Mesenchymal stem cell (in vitro differentiated cells and primary cell): ENCODE measurements at regions not wholly inside any gene's neighbourhood (a gene's known extent, or its start where the extent isn't known, plus 50 kb on each side); places are given as distances from the start of the nearest gene placed in this dataset.

Source experiments
- DNase-seq: peaks from one replicate; pipeline ENCODE4 v3.0.0-alpha.2; 2013
- H2AFZ ChIP-seq: one replicate; pipeline ENCODE4 v1.6.1; 2013; ENCODE audit warnings: low read depth, mild to moderate bottlenecking, control low read depth, inconsistent platforms, low read length, moderate library complexity
- H2AK5ac ChIP-seq: 2 replicates; pipeline ENCODE4 v1.6.1; 2013; ENCODE audit warnings: low read length, moderate library complexity, mild to moderate bottlenecking, inconsistent platforms; ENCODE audit not compliant: severe bottlenecking
- H2BK120ac ChIP-seq: one replicate; pipeline ENCODE4 v1.6.1; 2013; ENCODE audit warnings: low read depth, mild to moderate bottlenecking, inconsistent platforms, low read length, moderate library complexity
- H2BK12ac ChIP-seq, 2 experiments: one replicate each; pipeline ENCODE4 v1.6.1; 2013; ENCODE audit warnings: inconsistent platforms in 2 of 2, low read length in 2 of 2, mild to moderate bottlenecking in 2 of 2, moderate library complexity in 2 of 2, control low read depth in 1 of 2
- H2BK15ac ChIP-seq: one replicate; pipeline ENCODE4 v1.6.1; 2013; ENCODE audit warnings: mild to moderate bottlenecking, low read depth, inconsistent platforms; ENCODE audit not compliant: poor library complexity, severe bottlenecking
- H2BK5ac ChIP-seq: 2 replicates; pipeline ENCODE4 v1.6.1; 2013; ENCODE audit warnings: low read depth, mild to moderate bottlenecking, low read length, control low read depth, inconsistent platforms; ENCODE audit not compliant: poor library complexity, severe bottlenecking
- H3K14ac ChIP-seq, 2 experiments: one replicate each; pipeline ENCODE4 v1.6.1; 2013; ENCODE audit warnings: inconsistent platforms in 2 of 2, low read length in 2 of 2, control low read depth in 1 of 2, mild to moderate bottlenecking in 1 of 2, moderate library complexity in 1 of 2
- H3K18ac ChIP-seq, 2 experiments: one replicate each; pipeline ENCODE4 v1.6.1; 2013; ENCODE audit warnings: inconsistent platforms in 2 of 2, low read length in 2 of 2, control low read depth in 1 of 2, low read depth in 1 of 2, mild to moderate bottlenecking in 1 of 2
- H3K23ac ChIP-seq, 2 experiments: one replicate each; pipeline ENCODE4 v1.6.1; 2013; ENCODE audit warnings: inconsistent platforms in 2 of 2, low read length in 2 of 2, mild to moderate bottlenecking in 2 of 2, moderate library complexity in 2 of 2, control low read depth in 1 of 2
- H3K27ac ChIP-seq: 2 replicates; pipeline ENCODE4 v1.5.1; 2013; ENCODE audit warnings: mild to moderate bottlenecking, moderate library complexity, low read length, control low read depth, inconsistent platforms; ENCODE audit not compliant: poor library complexity, severe bottlenecking
- H3K27me3 ChIP-seq, 2 experiments: 2 replicates each; pipeline versions ENCODE4 v1.6.1 to v1.7.0; 2013; ENCODE audit warnings: low read length in 2 of 2, mild to moderate bottlenecking in 2 of 2, moderate library complexity in 2 of 2, control low read depth in 1 of 2, inconsistent platforms in 1 of 2; ENCODE audit not compliant: control insufficient read depth in 1 of 2, insufficient read depth in 1 of 2
- H3K36me3 ChIP-seq, 2 experiments: 2 replicates each; pipeline versions ENCODE4 v1.6.1 to v1.7.0; 2013; ENCODE audit warnings: low read length in 2 of 2, control low read depth in 1 of 2, inconsistent platforms in 1 of 2, low read depth in 1 of 2, mild to moderate bottlenecking in 1 of 2; ENCODE audit not compliant: insufficient read depth in 2 of 2, control insufficient read depth in 1 of 2
- H3K4ac ChIP-seq, 2 experiments: one replicate each; pipeline ENCODE4 v1.6.1; 2013; ENCODE audit warnings: inconsistent platforms in 2 of 2, low read length in 2 of 2, mild to moderate bottlenecking in 2 of 2, moderate library complexity in 2 of 2, control low read depth in 1 of 2, low read depth in 1 of 2
- H3K4me1 ChIP-seq: 2 replicates; pipeline ENCODE4 v1.6.1; 2013; ENCODE audit warnings: low read depth, low read length, control low read depth; ENCODE audit not compliant: control insufficient read depth, insufficient read depth
- H3K4me2 ChIP-seq: 2 replicates; pipeline ENCODE4 v1.6.1; 2013; ENCODE audit warnings: low read length, mild to moderate bottlenecking, inconsistent platforms; ENCODE audit not compliant: poor library complexity, severe bottlenecking
- H3K4me3 ChIP-seq, 2 experiments: 2 replicates each; pipeline versions ENCODE4 v1.5.1 to v1.7.0; 2013; ENCODE audit warnings: low read length in 2 of 2, mild to moderate bottlenecking in 2 of 2, control low read depth in 1 of 2, low read depth in 1 of 2; ENCODE audit not compliant: insufficient read depth in 1 of 2
- H3K79me1 ChIP-seq: replicated peaks from 2 replicates; pipeline ENCODE4 v1.6.1; 2013; ENCODE audit warnings: mild to moderate bottlenecking, control low read depth, low read length, inconsistent platforms; ENCODE audit not compliant: poor library complexity, severe bottlenecking
- H3K9ac ChIP-seq: 2 replicates; pipeline ENCODE4 v1.7.0; 2013; ENCODE audit warnings: mild to moderate bottlenecking, low read length, moderate library complexity
- H3K9me3 ChIP-seq: 2 replicates; pipeline ENCODE4 v1.7.0; 2013; ENCODE audit warnings: mild to moderate bottlenecking, low read length; ENCODE audit not compliant: control insufficient read depth
- H4K8ac ChIP-seq: one replicate; pipeline ENCODE4 v1.6.1; 2013; ENCODE audit warnings: inconsistent platforms, mild to moderate bottlenecking, low read length, moderate library complexity
- H4K91ac ChIP-seq: one replicate; pipeline ENCODE4 v1.6.1; 2013; ENCODE audit warnings: mild to moderate bottlenecking, low read length, inconsistent platforms
- WGBS: methylation state at CpG from one replicate; pipeline ENCODE4 v1.1.7; 2013; ENCODE audit warnings: mixed read lengths; 5-methylcytosine and 5-hydroxymethylcytosine counted together

DNA sequence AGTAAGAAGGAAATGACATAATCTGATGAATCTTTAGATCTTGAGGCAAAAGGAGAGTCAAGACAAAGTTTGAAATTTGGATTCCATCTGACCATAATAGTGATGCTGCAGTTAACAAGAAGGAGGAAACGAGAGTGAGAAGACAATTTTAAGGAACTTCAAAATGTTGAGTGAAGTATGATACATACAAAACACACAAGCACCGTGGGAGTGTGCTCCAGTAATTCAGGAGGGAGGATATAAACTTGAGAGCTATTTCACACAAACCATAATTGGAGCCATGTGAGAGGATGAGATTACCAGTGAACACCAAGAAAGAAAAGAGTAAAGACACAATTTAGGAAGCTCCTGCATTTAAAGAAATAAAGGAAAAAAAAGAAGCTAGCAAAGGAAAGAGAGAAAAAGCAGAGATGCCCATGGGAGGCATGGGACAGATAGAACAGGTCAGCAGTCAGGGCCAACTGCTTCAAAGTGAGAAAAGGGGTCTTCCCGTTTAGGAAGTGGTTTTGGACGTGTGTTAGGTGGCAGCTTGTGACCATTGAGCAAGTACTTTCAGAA lies 150.7 kb upstream of the SLC7A11 start:
- Histone ChIP-seq H3K14ac (no peak overlapping the region), H4K8ac (no peak overlapping the region), H3K9ac (no peak overlapping the region), H2BK5ac (no peak overlapping the region), H2AFZ (no peak overlapping the region), H2BK12ac (no peak overlapping the region), H3K4ac (no peak overlapping the region), H3K79me1 (no peaks in the 10 kb centered on the region), H3K4me2 (no peak overlapping the region), H3K4me1 (no peaks in the 10 kb centered on the region), H3K27ac (no peak overlapping the region), H2BK120ac (no peak overlapping the region), H4K91ac (no peak overlapping the region), H3K36me3 (no peaks in the 10 kb centered on the region), H3K23ac (no peak overlapping the region), H2AK5ac (no peak overlapping the region), H3K4me3 (no peak overlapping the region), H3K27me3 (no peaks in the 10 kb centered on the region), H3K18ac (no peak overlapping the region), H3K9me3 (no peaks in the 10 kb centered on the region), H2BK15ac (no peak overlapping the region)
- WGBS, result 100% methylated on average over 2 of the region's 4 CpGs
- DNase-seq, result no peak

DNA sequence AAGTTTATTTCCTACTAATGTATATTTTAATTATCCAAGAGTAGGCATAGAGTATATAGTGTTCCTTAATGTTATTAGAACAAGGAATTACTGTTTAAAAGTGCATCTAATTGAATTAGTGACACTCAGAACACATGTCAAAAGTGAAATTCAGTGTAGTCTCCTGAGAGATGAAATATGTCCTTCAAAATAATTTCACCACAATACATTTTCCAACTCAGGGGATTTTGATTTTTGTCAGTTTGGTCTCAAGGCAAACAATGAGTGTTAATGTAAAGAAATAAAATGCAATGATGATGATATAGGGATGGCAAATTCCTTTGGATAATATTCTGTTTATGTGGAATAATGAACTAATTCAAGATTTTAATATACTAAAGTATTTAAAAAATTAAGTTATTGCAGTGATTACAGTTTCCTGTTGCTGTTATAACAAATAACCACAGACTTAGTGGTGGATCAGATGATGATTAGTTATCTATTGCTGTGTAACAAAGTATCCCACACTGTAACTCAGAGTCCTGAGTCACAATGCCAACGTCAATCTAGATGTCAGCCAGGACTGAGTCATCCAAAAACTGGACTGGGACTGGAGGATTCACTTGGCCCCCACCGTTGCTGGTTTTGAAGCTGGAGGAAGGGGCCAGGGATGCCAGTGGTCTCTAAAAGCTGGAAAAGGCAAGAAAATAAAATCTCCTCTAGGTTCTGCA lies 148.0 kb upstream of the SLC7A11 start:
- H2BK120ac ChIP-seq, result no peak overlapping the region

DNA sequence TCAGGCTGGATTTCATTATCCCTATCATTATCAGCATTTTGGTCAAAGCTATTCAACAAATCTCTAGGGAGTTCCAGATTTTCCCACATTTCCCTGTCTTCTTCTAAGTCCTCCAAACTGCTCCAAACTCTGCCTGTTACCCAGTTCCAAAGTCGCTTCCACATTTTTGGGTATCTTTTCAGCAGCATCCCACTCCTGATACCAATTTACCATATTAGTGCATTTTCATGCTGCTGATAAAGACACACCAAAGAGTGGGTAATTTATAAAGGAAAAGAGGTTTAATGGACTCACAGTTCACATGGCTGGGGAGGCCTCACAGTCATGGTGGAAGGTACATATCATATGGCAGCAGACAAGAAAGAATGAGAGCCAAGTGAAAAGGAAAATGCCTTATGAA lies 132.8 kb upstream of the SLC7A11 start:
- H3K9ac ChIP-seq, result no peak overlapping the region
- no peak overlapping the region for H3K4ac ChIP-seq
- no peak overlapping the region for H2BK120ac ChIP-seq
- no peak overlapping the region for H3K14ac ChIP-seq
- no peak overlapping the region for H4K91ac ChIP-seq
- H3K4me2 ChIP-seq, result no peak overlapping the region
- H3K23ac ChIP-seq, result no peak overlapping the region
- H3K27me3 ChIP-seq, result no peaks in the 10 kb centered on the region
- H3K36me3 ChIP-seq, result no peaks in the 10 kb centered on the region
- no peaks in the 10 kb centered on the region for H3K4me1 ChIP-seq
- H3K27ac ChIP-seq, result no peak overlapping the region
- H3K4me3 ChIP-seq, result no peak overlapping the region
- no peak overlapping the region for H4K8ac ChIP-seq
- H2AFZ ChIP-seq, result no peak overlapping the region
- H3K79me1 ChIP-seq, result no peaks in the 10 kb centered on the region
- no peak overlapping the region for H3K18ac ChIP-seq
- H3K9me3 ChIP-seq, result peaks cover 16% of the 10 kb centered on the region
- no peak for DNase-seq
- no peak overlapping the region for H2AK5ac ChIP-seq
- no peak overlapping the region for H2BK15ac ChIP-seq
- no peak overlapping the region for H2BK5ac ChIP-seq
- no CpG with 5 or more reads among the region's 1 CpG for WGBS
- no peak overlapping the region for H2BK12ac ChIP-seq

More for the DNA sequence above, 148.0 kb upstream of the SLC7A11 start:
- DNase-seq, result peak; percentile 46
- Histone ChIP-seq H4K8ac (no peak overlapping the region), H2AK5ac (no peak overlapping the region), H3K9ac (no peak overlapping the region), H3K4me1 (no peaks in the 10 kb centered on the region), H2BK12ac (no peak overlapping the region), H3K79me1 (no peaks in the 10 kb centered on the region), H4K91ac (no peak overlapping the region), H3K23ac (no peak overlapping the region), H3K9me3 (no peaks in the 10 kb centered on the region), H3K18ac (no peak overlapping the region), H3K27me3 (no peaks in the 10 kb centered on the region), H2BK5ac (no peak overlapping the region), H3K36me3 (no peaks in the 10 kb centered on the region), H3K14ac (no peak overlapping the region), H3K27ac (no peak overlapping the region), H3K4me3 (no peak overlapping the region), H3K4me2 (no peak overlapping the region), H2AFZ (no peak overlapping the region), H3K4ac (no peak overlapping the region), H2BK15ac (no peak overlapping the region)
- WGBS, result 24% methylated on average over 2 of the region's 2 CpGs

DNA sequence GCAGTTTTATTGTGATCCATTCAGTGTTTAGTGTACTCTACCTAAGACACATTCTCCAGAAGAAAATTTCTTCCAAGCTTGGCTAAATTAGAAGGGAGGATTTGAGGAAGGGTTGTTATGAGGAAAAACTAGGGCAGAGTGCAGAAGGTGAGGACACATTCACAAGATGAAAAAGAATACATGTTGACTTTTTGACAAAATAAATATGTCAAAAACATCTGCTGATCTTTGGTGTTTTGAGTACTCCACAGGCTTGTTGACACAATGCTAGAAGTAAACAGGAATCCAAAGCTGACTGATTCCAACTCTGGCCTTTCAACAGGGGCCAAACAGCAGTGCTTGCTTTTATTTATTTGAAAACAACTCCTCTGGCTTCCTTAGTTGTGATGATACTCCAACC lies 125.8 kb upstream of the SLC7A11 start:
- no peak overlapping the region for H3K27ac ChIP-seq
- H2AK5ac ChIP-seq, result no peak overlapping the region
- no peak overlapping the region for H2BK12ac ChIP-seq
- no peaks in the 10 kb centered on the region for H3K9me3 ChIP-seq
- H4K8ac ChIP-seq, result no peak overlapping the region
- H2AFZ ChIP-seq, result no peak overlapping the region
- no peak overlapping the region for H4K91ac ChIP-seq
- H3K23ac ChIP-seq, result no peak overlapping the region
- no peaks in the 10 kb centered on the region for H3K36me3 ChIP-seq
- no peak overlapping the region for H3K4me3 ChIP-seq
- H3K4ac ChIP-seq, result no peak overlapping the region
- H3K18ac ChIP-seq, result no peak overlapping the region
- no peak overlapping the region for H2BK120ac ChIP-seq
- H3K14ac ChIP-seq, result no peak overlapping the region
- H3K27me3 ChIP-seq, result no peaks in the 10 kb centered on the region
- DNase-seq, result no peak
- no peak overlapping the region for H3K9ac ChIP-seq
- no peaks in the 10 kb centered on the region for H3K4me1 ChIP-seq
- H3K4me2 ChIP-seq, result no peak overlapping the region
- H2BK5ac ChIP-seq, result no peak overlapping the region
- H2BK15ac ChIP-seq, result no peak overlapping the region
- H3K79me1 ChIP-seq, result no peaks in the 10 kb centered on the region
